HG03575 (cell line): ENCODE measurements at regions not wholly inside any gene's neighbourhood (a gene's known extent, or its start where the extent isn't known, plus 50 kb on each side); places are given as distances from the start of the nearest gene placed in this dataset.

Source experiments
- ATAC-seq: cut with Tn5 transposase; IDR thresholded peaks from one replicate; pipeline ENCODE4 v1.9.1; 2021; ENCODE audit not compliant: unreplicated experiment, insufficient number of reproducible peaks, low FRiP score; ENCODE audit errors: extremely low read depth

GRCh38 chr2:203585516-203585915, 50.4 kb upstream of the RAPH1 start:
- ATAC-seq, result no peak

- ATAC-seq, result no peak
Observed at GRCh38 chr2:203586206-203586605, 51.1 kb upstream of the RAPH1 start.

- ATAC-seq, result no peak
Observed at GRCh38 chr2:203586696-203587095, 51.6 kb upstream of the RAPH1 start.

GRCh38 chr2:203590496-203590895, 55.4 kb upstream of the RAPH1 start:
- ATAC-seq, result no peak

GRCh38 chr2:203591642-203592041, 56.5 kb upstream of the RAPH1 start:
- no peak for ATAC-seq

- ATAC-seq, result no peak
Observed at GRCh38 chr2:203592470-203592869, 57.4 kb upstream of the RAPH1 start.

GRCh38 chr2:203594541-203594940, 59.4 kb upstream of the RAPH1 start:
- no peak for ATAC-seq

- no peak for ATAC-seq
Observed at GRCh38 chr2:203596183-203596582, 61.1 kb upstream of the RAPH1 start.

- ATAC-seq, result peak; percentile 41
Observed at GRCh38 chr2:203599509-203599908, 64.4 kb upstream of the RAPH1 start.

- no peak for ATAC-seq
Observed at GRCh38 chr2:203600286-203600685, 65.2 kb upstream of the RAPH1 start.

- no peak for ATAC-seq
Observed at GRCh38 chr2:203603456-203604389, 68.6 kb upstream of the RAPH1 start.

GRCh38 chr2:203605302-203605701, 70.2 kb upstream of the RAPH1 start:
- ATAC-seq, result no peak

- ATAC-seq, result no peak
Observed at GRCh38 chr2:203606051-203606450, 71.0 kb upstream of the RAPH1 start.

GRCh38 chr2:203610558-203610957, 75.5 kb upstream of the RAPH1 start:
- ATAC-seq, result no peak

- ATAC-seq, result no peak
Observed at GRCh38 chr2:203612246-203612645, 77.1 kb upstream of the RAPH1 start.

- ATAC-seq, result no peak
Observed at GRCh38 chr2:203619267-203619878, 84.3 kb upstream of the RAPH1 start.

- no peak for ATAC-seq
Observed at GRCh38 chr2:203621981-203622515, 84.4 kb upstream of the CD28 start.

- no peak for ATAC-seq
Observed at GRCh38 chr2:203623096-203623495, 83.3 kb upstream of the CD28 start.

GRCh38 chr2:203623661-203624060, 82.8 kb upstream of the CD28 start:
- no peak for ATAC-seq

GRCh38 chr2:203625701-203626100, 80.7 kb upstream of the CD28 start:
- ATAC-seq, result no peak
